ENCODE measurements at regions not wholly inside any gene's neighbourhood (a gene's known extent, or its start where the extent isn't known, plus 50 kb on each side); places are given as distances from the start of the nearest gene placed in this dataset.
"Not testable (repeated sequence)": the region's sequence is repeated elsewhere in the genome, so short reads cannot be mapped to it uniquely, and the experiment has no call there.

- no peaks in the 10 kb centered on the region for H3K36me3 ChIP-seq (ENCODE audit: control insufficient read depth, insufficient read depth, low read length)
- TF ChIP-seq, protein P1, sequence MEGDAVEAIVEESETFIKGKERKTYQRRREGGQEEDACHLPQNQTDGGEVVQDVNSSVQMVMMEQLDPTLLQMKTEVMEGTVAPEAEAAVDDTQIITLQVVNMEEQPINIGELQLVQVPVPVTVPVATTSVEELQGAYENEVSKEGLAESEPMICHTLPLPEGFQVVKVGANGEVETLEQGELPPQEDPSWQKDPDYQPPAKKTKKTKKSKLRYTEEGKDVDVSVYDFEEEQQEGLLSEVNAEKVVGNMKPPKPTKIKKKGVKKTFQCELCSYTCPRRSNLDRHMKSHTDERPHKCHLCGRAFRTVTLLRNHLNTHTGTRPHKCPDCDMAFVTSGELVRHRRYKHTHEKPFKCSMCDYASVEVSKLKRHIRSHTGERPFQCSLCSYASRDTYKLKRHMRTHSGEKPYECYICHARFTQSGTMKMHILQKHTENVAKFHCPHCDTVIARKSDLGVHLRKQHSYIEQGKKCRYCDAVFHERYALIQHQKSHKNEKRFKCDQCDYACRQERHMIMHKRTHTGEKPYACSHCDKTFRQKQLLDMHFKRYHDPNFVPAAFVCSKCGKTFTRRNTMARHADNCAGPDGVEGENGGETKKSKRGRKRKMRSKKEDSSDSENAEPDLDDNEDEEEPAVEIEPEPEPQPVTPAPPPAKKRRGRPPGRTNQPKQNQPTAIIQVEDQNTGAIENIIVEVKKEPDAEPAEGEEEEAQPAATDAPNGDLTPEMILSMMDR (IDR thresholded peaks at IDR 0.05; ENCODE audit: insufficient read depth, low read length, poor library complexity, severe bottlenecking) = no peak
- DNase-seq (ENCODE audit: extremely low read depth, insufficient read length) = no peak
- H3K4me3 ChIP-seq (replicated peaks; ENCODE audit: low read depth, low read length) = no peak overlapping the region
- H3K27me3 ChIP-seq (replicated peaks; ENCODE audit: control insufficient read depth, insufficient read depth, low read length) = no peaks in the 10 kb centered on the region
These were observed 277.1 kb downstream of the KCNJ2 start for GRCh38 chr17:70446446-70446845.

GRCh38 chr17:70447588-70447987 lies 278.3 kb downstream of the KCNJ2 start:
- Histone ChIP-seq H3K36me3 (ENCODE audit: control insufficient read depth, insufficient read depth, low read length) (no peaks in the 10 kb centered on the region), H3K27me3 (replicated peaks; ENCODE audit: control insufficient read depth, insufficient read depth, low read length) (no peaks in the 10 kb centered on the region), H3K4me3 (replicated peaks; ENCODE audit: low read depth, low read length) (no peak overlapping the region)
- DNase-seq (ENCODE audit: extremely low read depth, insufficient read length) = no peak
- TF ChIP-seq, protein P1 (IDR thresholded peaks at IDR 0.05; ENCODE audit: insufficient read depth, low read length, poor library complexity, severe bottlenecking) = no peak

DNA sequence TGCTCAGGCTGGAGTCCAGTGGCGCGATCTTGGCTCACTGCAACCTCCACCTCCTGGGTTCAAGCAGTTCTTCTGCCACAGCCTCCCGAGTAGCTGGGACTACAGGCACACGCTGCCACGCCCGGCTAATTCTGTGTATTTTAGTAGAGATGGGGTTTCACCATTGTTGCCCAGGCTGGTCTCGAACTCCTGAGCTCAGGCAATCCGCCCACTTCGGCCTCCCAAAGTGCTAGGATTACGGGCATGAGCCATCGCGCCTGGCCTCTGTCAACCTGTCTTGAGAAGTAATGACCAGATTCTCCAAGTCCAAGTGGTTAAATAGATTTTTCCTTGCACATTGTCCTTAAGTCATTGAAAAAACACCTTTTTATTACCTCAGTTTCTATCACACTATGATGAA lies 283.7 kb downstream of the KCNJ2 start:
- H3K4me3 ChIP-seq (replicated peaks; ENCODE audit: low read depth, low read length); H3K36me3 ChIP-seq (ENCODE audit: control insufficient read depth, insufficient read depth, low read length); DNase-seq (ENCODE audit: extremely low read depth, insufficient read length); H3K27me3 ChIP-seq (replicated peaks; ENCODE audit: control insufficient read depth, insufficient read depth, low read length): not testable (repeated sequence)

GRCh38 chr17:70454377-70454776 lies 285.0 kb downstream of the KCNJ2 start:
- TF ChIP-seq, protein P1 (IDR thresholded peaks at IDR 0.05; ENCODE audit: insufficient read depth, low read length, poor library complexity, severe bottlenecking) = no peak
- Histone ChIP-seq H3K4me3 (replicated peaks; ENCODE audit: low read depth, low read length) (no peak overlapping the region), H3K27me3 (replicated peaks; ENCODE audit: control insufficient read depth, insufficient read depth, low read length) (no peaks in the 10 kb centered on the region), H3K36me3 (ENCODE audit: control insufficient read depth, insufficient read depth, low read length) (no peaks in the 10 kb centered on the region)
- no peak for DNase-seq (ENCODE audit: extremely low read depth, insufficient read length)

- Histone ChIP-seq H3K27me3 (replicated peaks; ENCODE audit: control insufficient read depth, insufficient read depth, low read length) (no peaks in the 10 kb centered on the region), H3K4me3 (replicated peaks; ENCODE audit: low read depth, low read length) (no peak overlapping the region), H3K36me3 (ENCODE audit: control insufficient read depth, insufficient read depth, low read length) (no peaks in the 10 kb centered on the region)
- TF ChIP-seq, protein P1 (IDR thresholded peaks at IDR 0.05; ENCODE audit: insufficient read depth, low read length, poor library complexity, severe bottlenecking) = no peak
- DNase-seq (ENCODE audit: extremely low read depth, insufficient read length) = no peak
These were observed 285.6 kb downstream of the KCNJ2 start for GRCh38 chr17:70454908-70455307.

- H3K36me3 ChIP-seq (ENCODE audit: control insufficient read depth, insufficient read depth, low read length) = no peaks in the 10 kb centered on the region
- H3K4me3 ChIP-seq (replicated peaks; ENCODE audit: low read depth, low read length) = no peak overlapping the region
- H3K27me3 ChIP-seq (replicated peaks; ENCODE audit: control insufficient read depth, insufficient read depth, low read length) = no peaks in the 10 kb centered on the region
- DNase-seq (ENCODE audit: extremely low read depth, insufficient read length) = no peak
- TF ChIP-seq, protein P1 (IDR thresholded peaks at IDR 0.05; ENCODE audit: insufficient read depth, low read length, poor library complexity, severe bottlenecking) = no peak
These were observed 295.7 kb downstream of the KCNJ2 start for GRCh38 chr17:70464995-70465394.

All from GM06990 (cell line).